Adrenal gland (tissue), 9 donors: ENCODE measurements at regions not wholly inside any gene's neighbourhood (a gene's known extent, or its start where the extent isn't known, plus 50 kb on each side); places are given as distances from the start of the nearest gene placed in this dataset.
"Not testable (repeated sequence)": the region's sequence is repeated elsewhere in the genome, so short reads cannot be mapped to it uniquely, and the experiment has no call there.

Source experiments
- DNase-seq, 7 donors: peaks; one replicate each; pipeline ENCODE4 v3.0.0-alpha.2; 2019 to 2020
- H3K27ac ChIP-seq, 5 donors: fragments of 200-600 bp; sonication (generic) in 4 of 5; 1 replicate in 3 of 5; 2 replicates in 2 of 5; pipeline versions ENCODE4 v1.5.1 to v1.8.0; 2016 to 2020; ENCODE audit warnings: mild to moderate bottlenecking in 1 of 5
- H3K27me3 ChIP-seq: fragments of 200-600 bp; 2 replicates; pipeline ENCODE4 v1.8.0; 2021
- H3K36me3 ChIP-seq, 2 donors: fragments of 200-600 bp; replicated peaks in 1 of 2; 1 replicate in 1 of 2; 2 replicates in 1 of 2; pipeline versions ENCODE4 v1.5.1 to v1.8.0; 2018 to 2022
- H3K4me1 ChIP-seq, 2 donors: fragments of 200-600 bp; replicated peaks in 1 of 2; 1 replicate in 1 of 2; 2 replicates in 1 of 2; pipeline versions ENCODE4 v1.5.1 to v1.8.0; 2018 to 2021
- H3K4me3 ChIP-seq, 4 donors: fragments of 200-600 bp; sonication (generic) in 3 of 4; one replicate each; pipeline ENCODE4 v1.5.1; 2016 to 2018
- H3K9me3 ChIP-seq, 3 donors: fragments of 200-600 bp; sonication (generic) in 1 of 3; replicated peaks in 1 of 3; 1 replicate in 2 of 3; 2 replicates in 1 of 3; pipeline versions ENCODE4 v1.5.1 to v1.8.0; 2016 to 2021
- POLR2A ChIP-seq, 2 donors: fragments of 450-650 bp; IDR thresholded peaks; one replicate each; pipeline ENCODE4 v1.6.1; 2017; ENCODE audit warnings: antibody characterized with exemption in 2 of 2, mild to moderate bottlenecking in 2 of 2, moderate library complexity in 1 of 2
- WGBS, 4 donors: extraction: QIAGEN DNeasy Blood & Tissue Kit in 2 of 4; methylation state at CpG; one replicate each; pipeline versions ENCODE4 v1.1.5 to v1.1.7; 2013 to 2017; 5-methylcytosine and 5-hydroxymethylcytosine counted together
- intact Hi-C, 2 donors: fragments of 100-400 bp; cut with DNase I; formaldehyde crosslinking; loops; one replicate each; pipeline versions ENCODE4 v1.14.1 to v1.15.0; 2022 to 2023
- TF ChIP-seq, protein P1 (sequence below), 6 experiments: fragments of 450-650 bp in 4 of 6; fragments of 200-600 bp in 2 of 6; sonication (generic) in 1 of 6; IDR thresholded peaks; 1 replicate in 5 of 6; 2 replicates in 1 of 6; pipeline versions ENCODE4 v1.5.1 to v1.8.0; 2016 to 2021; ENCODE audit warnings: antibody characterized with exemption in 6 of 6, mild to moderate bottlenecking in 2 of 6, moderate library complexity in 1 of 6
- donor health status: healthy with polysubstance abuse.
- donor health status: Bipolar disorder and iron deficiency.
- donor health status: DM: yes; HTN: yes; CAD: no.
- donor health status: DM: no; HTN: no; CAD: no.
- donor health status: DM: no; HTN: no; CAD: no.

DNA sequence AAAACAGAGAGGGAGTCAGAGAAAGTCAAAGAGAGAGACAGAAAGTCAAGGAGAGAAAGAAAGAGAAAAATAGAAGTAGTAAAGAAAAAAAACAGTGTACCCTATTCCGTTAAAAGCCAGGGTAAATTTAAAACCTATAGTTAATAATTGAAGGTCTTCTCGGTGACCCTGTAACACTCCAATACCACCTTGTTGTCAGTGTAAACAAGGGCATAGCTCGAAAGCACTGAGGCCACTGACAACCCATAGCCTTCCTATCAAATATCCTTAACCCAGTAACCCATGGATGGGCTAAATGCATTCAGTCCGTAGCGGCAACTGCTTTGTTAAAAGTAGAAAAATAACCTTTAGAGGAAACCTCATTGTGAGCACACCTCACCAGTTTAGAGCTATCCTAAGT lies 100.4 kb downstream of the ZNF467 start:
- intact Hi-C loops, result loop anchor here (5.0 kb wide), 2 partner anchors 69 to 74 kb away; no protein-coding TSS in a partner anchor
- no peak overlapping the region for H3K4me3 ChIP-seq
- no peak for TF ChIP-seq POLR2A (IDR thresholded peaks at IDR 0.05)
- TF ChIP-seq, protein P1, sequence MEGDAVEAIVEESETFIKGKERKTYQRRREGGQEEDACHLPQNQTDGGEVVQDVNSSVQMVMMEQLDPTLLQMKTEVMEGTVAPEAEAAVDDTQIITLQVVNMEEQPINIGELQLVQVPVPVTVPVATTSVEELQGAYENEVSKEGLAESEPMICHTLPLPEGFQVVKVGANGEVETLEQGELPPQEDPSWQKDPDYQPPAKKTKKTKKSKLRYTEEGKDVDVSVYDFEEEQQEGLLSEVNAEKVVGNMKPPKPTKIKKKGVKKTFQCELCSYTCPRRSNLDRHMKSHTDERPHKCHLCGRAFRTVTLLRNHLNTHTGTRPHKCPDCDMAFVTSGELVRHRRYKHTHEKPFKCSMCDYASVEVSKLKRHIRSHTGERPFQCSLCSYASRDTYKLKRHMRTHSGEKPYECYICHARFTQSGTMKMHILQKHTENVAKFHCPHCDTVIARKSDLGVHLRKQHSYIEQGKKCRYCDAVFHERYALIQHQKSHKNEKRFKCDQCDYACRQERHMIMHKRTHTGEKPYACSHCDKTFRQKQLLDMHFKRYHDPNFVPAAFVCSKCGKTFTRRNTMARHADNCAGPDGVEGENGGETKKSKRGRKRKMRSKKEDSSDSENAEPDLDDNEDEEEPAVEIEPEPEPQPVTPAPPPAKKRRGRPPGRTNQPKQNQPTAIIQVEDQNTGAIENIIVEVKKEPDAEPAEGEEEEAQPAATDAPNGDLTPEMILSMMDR (IDR thresholded peaks at IDR 0.05), result no peak
- no peak overlapping the region for H3K27ac ChIP-seq
- peaks cover 0 to 9% of the 10 kb centered on the region in 2 donors for H3K4me1 ChIP-seq
- no peak for DNase-seq
- no peaks in the 10 kb centered on the region for H3K27me3 ChIP-seq
- 78 to 88% (median 83%) methylated on average over 5 of the region's 5 CpGs for WGBS, 4 donors
- H3K36me3 ChIP-seq, result no peaks in the 10 kb centered on the region
- H3K9me3 ChIP-seq, result no peaks in the 10 kb centered on the region

DNA sequence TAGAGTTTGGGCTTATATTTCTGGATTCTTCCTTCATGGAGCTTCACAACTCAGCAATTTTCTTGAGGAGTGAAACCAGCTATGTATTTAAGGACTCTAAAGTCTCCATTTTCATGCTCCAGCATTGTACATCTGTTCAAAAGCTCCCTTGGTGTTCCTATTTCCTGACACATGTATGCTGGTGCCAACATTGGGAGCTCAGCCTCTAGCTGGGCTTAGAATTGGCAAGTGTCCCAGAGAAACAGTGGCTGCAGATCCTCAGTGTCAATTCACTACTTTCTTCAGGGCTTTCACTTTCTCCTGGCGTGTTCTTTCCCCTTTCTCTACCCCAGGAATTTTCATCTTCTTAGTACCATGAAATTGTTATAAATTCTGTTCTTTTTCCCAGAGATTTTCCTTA lies 103.1 kb downstream of the ZNF467 start:
- DNase-seq, result peak; percentile 50 to 82 (median 67)
- Histone ChIP-seq H3K36me3 (no peaks in the 10 kb centered on the region), H3K27me3 (no peaks in the 10 kb centered on the region), H3K4me3 (no peak overlapping the region), H3K9me3 (no peaks in the 10 kb centered on the region), H3K27ac (no peak overlapping the region), H3K4me1 (peaks cover 0 to 9% of the 10 kb centered on the region in 2 donors)
- intact Hi-C loops, result loop anchor here (5.0 kb wide), 2 partner anchors 72 to 77 kb away; no protein-coding TSS in a partner anchor
- WGBS, 4 donors, result 0 to 7% (median 1%) methylated on average over 1 of the region's 1 CpG
- TF ChIP-seq POLR2A (IDR thresholded peaks at IDR 0.05), result no peak
- TF ChIP-seq, protein P1 (IDR thresholded peaks at IDR 0.05), result no peak

DNA sequence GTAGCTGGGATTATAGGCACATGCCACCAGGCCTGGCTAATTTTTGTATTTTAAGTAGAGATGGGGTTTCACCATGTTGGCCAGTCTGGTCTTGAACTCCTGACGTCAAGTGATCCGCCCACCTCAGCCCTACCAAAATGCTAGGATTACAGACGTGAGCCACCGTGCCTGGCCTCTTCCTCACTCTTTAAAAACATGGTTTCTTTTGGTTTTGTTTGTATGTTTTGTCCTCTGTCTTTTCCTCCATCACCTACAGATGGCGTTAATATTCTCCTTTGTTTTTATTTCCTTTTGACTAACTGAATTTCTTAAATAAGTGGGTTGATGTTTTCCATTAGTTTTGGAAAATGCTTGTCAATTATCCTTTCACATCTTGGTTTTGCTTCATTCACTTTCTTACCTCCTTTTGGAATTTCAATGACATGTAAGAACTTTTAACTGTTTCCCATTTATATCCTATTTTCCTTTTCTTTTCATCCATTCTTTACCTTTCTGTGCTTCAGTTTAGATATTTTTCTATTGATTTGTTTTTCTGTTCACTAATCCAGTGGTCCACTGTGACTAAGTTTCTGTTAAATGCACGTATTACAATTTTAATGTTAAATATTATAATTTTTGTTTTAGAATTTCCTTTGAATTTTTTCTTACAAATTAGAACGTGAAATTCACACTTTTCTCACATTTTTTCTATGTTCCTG lies 104.1 kb downstream of the ZNF467 start:
- H3K4me3 ChIP-seq, result no peak overlapping the region
- H3K27me3 ChIP-seq, result no peaks in the 10 kb centered on the region
- DNase-seq, result no peak
- WGBS, 4 donors, result 25 to 35% (median 33%) methylated on average over 7 of the region's 7 CpGs
- no peak overlapping the region for H3K27ac ChIP-seq
- no peaks in the 10 kb centered on the region for H3K36me3 ChIP-seq
- intact Hi-C loops, result no loop called here
- TF ChIP-seq, protein P1 (IDR thresholded peaks at IDR 0.05), result peak; percentile 28 to 70 (median 50)
- TF ChIP-seq POLR2A (IDR thresholded peaks at IDR 0.05), result no peak
- H3K9me3 ChIP-seq, result no peaks in the 10 kb centered on the region
- H3K4me1 ChIP-seq, result peaks cover 0 to 9% of the 10 kb centered on the region in 2 donors

DNA sequence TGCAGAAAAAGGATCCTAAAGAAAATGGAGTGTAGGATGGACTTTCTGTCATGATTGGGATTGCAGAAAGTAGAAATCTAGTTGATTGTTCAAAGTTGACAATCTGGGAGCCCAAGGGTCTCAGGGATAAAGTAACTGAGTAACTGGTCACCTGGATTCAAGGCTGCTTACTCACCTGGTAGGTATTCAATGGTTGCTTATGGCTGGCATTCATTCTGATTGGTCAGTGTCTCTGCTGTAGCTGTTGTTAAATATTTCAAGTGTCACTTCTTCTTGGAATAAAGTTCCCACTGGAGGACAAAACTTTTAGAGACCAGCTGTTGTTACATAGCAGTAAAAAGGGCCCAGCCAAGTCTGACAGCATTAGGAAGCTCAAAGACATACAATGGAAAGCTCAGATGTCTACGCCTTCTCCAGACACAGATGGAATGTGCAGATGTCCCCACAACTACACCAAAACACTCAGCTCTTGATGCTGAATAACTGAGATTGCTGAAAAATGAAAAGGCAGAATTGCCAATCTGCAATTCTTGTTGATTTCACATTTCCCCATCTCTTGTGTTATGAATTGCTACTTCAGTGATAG lies 106.9 kb downstream of the ZNF467 start:
- Histone ChIP-seq H3K36me3 (no peaks in the 10 kb centered on the region), H3K27ac (no peak overlapping the region), H3K4me3 (no peak overlapping the region), H3K9me3 (no peaks in the 10 kb centered on the region), H3K27me3 (no peaks in the 10 kb centered on the region), H3K4me1 (peaks cover 0 to 9% of the 10 kb centered on the region in 2 donors)
- no peak for DNase-seq
- 53 to 92% (median 75%) methylated on average over 1 of the region's 1 CpG for WGBS, 4 donors
- TF ChIP-seq, protein P1 (IDR thresholded peaks at IDR 0.05), result no peak
- TF ChIP-seq POLR2A (IDR thresholded peaks at IDR 0.05), result no peak
- intact Hi-C loops, result no loop called here

DNA sequence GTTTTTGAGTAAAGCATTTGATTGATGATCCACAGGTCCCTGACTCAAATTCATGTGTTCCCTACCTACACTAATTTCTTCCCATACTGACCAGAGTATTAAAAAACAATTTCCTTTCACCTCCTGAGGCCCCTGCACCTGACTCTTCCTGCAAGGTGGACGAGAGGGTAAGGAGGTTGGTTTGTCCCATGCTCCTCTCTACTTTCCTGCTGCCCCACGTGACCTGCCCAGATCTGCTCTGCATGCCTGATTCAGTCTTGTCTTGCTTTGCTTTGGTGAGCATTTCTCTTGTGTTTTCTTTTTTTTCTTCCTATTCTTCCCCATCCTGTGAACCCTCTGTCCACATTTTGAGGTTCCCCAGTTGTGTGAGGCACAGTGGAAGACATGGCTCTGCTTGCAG lies 107.8 kb downstream of the ZNF467 start:
- H3K27me3 ChIP-seq, intact Hi-C loops, H3K4me1 ChIP-seq, H3K36me3 ChIP-seq, H3K9me3 ChIP-seq, H3K4me3 ChIP-seq, DNase-seq, H3K27ac ChIP-seq: not testable (repeated sequence)
- 53 to 59% (median 55%) methylated on average over 2 of the region's 2 CpGs for WGBS, 4 donors
